CD4-positive, alpha-beta T cell treated with Interferon alpha-2 for 1 hour (primary cell): ENCODE measurements at regions not wholly inside any gene's neighbourhood (a gene's known extent, or its start where the extent isn't known, plus 50 kb on each side); places are given as distances from the start of the nearest gene placed in this dataset.
"Not testable (repeated sequence)": the region's sequence is repeated elsewhere in the genome, so short reads cannot be mapped to it uniquely, and the experiment has no call there.

ENCODE experiments used
- DNase-seq, 2 donors: peaks; one replicate each; pipeline ENCODE4 v3.0.0-alpha.2; 2020 to 2022

DNA sequence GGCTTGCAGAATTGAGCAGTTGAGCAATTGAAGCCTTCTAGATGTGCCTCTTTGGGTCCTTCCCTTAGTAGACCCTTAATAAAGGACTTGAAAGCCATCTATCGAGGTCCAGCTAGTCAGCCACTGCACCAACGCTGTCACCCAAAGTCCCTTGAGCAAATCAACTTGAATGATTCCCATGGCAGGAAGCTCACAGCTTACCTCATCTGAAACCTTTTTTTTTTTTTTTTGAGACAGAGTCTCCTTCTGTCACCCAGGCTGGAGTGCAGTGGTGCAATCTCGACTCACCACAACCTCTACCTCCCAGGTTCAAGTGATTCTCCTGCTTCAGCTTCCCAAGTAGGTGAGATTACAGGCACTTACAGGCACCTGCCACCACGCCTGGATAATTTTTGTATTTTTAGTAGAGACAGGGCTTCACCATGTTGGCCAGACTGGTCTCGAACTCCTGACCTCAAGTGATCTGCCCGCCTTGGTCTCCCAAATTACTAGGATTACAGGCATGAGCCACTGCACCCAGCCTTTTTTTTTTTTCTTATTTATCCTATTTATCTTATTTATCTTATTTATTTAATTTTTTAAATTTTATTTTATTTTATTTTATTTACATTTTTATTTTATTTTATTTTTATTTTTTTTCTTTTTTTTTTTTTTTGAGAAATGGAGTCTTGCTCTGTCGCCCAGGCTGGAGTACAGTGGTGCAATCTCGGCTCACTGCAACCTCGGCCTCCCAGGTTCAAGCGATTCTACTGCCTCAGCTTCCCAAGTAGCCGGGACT, 143.8 kb downstream of the NUFIP1 start:
- DNase-seq = not testable (repeated sequence)

DNA sequence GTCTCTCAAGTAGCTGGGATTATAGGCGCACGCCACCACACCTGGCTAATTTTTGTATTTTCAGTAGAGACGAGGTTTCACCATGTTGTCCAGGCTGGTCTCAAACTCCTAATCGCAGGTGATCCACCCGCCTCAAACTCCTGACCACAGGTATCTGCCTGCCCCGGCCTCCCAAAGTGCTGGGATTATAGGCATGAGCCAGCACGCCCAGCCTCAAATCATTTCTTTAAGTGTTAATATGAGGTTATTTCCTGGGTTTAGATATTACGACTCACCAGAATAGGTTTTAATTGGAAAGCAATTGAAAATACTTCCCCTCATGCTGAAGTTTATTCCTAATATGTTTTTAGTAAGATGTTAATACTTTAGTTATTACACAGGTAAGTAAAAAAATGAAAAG, 144.5 kb downstream of the NUFIP1 start:
- DNase-seq = no peak

DNA sequence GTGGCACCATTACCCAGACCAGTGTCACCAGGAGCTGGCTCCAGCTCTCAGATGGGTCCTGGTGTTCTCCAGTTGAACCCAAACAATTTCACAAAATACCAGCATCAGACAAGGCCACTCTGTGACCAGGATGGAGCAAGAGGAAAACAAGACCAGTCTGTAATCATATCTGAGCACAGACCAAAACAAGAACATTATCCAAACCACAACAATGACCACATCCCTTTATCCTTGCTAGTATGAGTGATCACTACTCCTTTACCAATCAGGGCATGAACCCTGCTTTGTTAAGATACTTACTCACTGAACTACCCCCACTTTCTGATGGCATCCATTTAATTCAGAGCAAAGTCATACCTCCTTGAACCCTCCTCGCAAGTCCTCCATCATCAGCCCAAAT, 145.9 kb downstream of the NUFIP1 start:
- DNase-seq = no peak

DNA sequence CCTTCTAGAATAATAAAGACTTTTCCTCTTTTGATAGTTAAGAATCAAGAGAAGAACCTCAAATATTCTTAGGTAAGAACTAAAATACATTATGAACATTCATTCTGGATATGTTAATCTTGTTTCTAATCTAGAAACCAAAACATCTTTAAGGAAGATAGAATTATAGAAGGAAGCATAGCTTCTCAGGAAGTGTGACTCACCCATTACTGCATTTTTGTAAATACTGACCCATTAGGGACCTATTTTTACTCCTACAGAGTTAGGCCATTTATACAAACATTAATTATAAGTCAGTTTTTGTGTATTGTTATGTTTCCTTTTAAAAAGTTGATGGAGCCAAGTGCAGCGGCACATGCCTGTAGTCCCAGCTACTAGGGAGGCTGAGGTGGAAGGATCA, 147.1 kb downstream of the NUFIP1 start:
- DNase-seq = no peak

DNA sequence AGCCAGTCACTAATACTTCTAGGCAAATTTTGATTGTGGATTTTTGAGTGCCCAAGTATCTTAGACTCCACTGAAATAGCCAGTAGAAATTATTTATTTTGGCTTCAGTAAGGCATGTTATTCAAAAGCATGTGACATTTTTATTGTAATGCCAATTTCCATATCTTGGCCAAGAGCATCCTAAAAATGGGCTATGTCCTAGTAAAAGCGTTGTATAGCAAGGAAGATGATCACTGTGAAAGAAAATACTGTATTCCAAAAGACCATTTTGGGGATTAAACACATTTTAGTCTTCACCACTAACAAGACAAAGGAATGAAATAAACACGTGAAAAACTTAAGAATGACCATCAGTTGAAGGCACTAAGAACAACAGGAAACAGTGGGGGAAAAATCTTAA, 149.1 kb downstream of the NUFIP1 start:
- DNase-seq = no peak

GRCh38 chr13:44837250-44837649, 152.0 kb downstream of the NUFIP1 start:
- DNase-seq = no peak

- DNase-seq = no peak
These were observed 154.9 kb downstream of the NUFIP1 start for GRCh38 chr13:44834404-44834803.

DNA sequence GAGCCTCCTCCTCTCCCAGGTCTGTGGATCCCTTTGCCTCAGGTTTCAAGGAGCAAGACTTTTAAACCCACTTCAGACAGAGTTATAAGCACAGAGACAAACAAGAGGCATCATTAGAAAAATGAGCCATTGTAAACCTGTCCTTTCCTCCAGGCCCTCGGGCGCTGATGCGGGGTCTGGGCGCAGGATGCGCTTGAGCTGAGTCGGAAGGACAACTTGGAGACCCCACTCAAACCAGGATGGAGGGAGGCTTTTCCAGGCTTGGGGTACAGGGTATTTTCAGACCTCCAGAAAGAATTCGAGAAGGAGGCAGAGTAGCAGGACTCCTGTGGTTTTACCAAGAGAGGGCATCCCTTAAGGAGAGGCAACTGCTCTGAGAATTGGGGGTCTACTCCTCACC, 155.6 kb downstream of the NUFIP1 start:
- no peak for DNase-seq

GRCh38 chr13:44833139-44833538, 156.1 kb downstream of the NUFIP1 start:
- no peak for DNase-seq

- DNase-seq = no peak
These were observed 162.5 kb downstream of the NUFIP1 start for GRCh38 chr13:44826591-44827350.

DNA sequence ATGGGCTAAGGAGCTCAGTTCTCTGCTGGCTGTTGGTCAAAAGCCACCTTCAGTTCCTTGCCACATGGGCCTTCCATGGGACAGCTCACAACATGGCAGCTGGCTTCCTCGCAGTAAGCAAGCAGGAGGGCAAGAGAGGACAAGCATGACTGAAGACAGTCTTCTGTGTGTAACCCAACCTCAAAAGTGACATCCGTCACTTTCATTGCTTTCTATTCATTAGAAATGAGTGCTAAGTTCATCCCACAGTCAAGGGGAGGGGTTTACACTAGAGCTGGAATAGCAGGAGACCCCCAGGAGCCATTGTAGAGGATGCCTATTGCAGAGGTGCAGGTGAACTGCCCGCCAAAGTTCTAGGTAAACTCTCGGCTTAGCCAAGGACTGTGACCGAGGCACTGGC, 163.3 kb downstream of the NUFIP1 start:
- DNase-seq = no peak

- DNase-seq = not testable (repeated sequence)
These were observed 165.7 kb downstream of the NUFIP1 start for GRCh38 chr13:44823555-44823954.

DNA sequence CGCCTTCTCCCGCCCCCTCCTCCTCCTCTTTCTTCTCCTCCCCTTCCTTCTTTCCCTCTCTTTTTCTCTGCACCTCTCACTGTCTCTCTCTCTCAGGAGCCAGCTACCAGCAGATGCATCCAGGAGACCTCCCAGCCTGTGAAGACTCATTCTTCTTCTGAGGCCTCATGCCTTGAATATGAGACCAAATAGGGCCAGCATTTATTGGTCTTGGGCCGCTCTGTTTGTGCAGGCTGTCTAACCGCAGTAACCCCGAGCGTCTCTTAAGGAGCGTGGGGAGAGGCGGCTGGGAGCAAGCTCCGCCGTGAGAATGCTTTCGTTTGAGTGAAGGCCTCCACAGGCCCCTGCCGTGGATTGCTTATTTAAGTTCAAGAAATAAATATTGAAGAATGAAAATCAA, 167.0 kb downstream of the NUFIP1 start:
- DNase-seq = no peak

GRCh38 chr13:44819772-44820171, 169.5 kb downstream of the NUFIP1 start:
- DNase-seq = no peak

GRCh38 chr13:44819245-44819644, 170.0 kb downstream of the NUFIP1 start:
- no peak for DNase-seq

DNA sequence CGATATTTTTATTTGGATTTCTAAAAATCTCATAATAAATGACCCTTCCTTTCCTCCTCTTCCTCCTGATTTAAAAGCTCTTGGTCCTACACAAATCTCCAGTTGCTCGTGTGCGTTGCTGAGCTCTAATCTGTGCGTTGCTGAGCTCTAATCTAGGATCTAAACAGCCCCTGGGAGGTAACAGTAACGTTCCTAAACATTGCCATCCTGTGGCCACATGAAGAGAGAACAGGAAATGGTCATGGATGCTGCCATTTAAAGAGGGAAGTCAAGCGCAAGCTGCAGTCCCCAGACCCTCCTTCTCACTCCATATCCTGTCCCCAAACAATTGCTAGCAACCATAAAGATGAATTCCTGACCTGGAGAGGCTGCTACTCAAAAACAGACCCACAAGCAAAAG, 170.8 kb downstream of the NUFIP1 start:
- DNase-seq = no peak

DNA sequence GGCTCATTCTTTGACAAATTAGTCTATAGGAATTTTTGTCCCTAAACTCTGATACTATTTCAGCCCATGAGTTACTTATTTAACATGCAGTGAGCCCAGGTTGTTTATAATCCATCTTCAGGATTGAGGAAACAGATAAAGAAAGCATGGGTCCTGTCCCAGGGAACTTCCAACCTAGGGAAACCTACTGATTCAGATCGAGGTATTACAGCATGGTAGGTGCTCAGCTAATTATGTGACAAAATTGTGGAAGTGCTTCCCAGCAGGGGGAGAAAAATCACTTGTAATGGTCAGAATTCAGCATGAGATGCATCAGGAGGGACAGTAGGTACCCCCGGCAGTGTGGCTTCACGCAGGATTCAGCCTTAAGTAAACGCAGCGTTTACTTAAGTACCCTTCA, 171.3 kb downstream of the NUFIP1 start:
- DNase-seq = no peak

DNA sequence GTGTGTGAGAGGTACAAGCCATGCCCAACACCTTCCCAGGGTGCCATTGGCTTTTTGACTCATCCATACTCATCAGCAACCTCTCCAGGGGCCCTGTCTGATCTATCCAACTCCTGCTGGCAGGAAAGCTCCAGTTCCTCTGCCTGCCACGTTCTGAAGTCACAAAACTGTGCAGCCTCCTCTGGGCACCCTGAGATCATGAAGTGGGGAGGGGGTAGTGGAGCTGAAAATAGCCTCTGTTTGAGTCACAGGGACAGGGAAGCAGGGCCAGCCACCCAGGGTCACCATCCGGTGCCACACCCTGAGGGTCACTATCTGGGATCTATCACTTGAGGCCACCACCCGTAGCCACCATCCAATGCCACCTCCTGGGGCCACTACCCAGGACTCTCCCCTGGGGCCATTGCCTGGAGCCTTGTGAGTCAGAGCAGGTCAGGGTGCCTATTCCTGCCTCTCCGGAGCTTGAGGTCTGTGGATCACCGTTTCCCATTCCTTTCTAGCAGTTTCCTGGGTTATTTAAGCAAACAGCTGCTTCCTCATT, 172.1 kb downstream of the NUFIP1 start:
- no peak for DNase-seq

DNA sequence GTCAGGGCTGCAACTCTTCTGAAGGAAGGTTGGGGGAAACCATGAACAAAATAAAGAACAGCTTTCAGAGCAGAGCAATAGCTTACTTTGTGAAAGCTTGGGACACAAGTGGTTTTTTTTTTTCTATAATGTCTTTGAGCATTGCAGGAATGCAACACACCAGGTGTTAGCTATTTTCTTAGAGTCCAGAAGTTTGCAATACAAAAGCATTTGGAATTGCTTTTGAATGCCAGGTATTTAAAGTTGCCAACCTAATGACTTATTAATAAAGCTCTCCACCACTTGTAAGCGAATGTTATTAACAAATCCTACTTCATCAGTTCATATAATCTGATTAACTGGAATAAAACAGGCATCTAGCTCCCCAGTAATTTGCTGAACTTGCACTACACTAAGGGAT, 172.6 kb downstream of the NUFIP1 start:
- no peak for DNase-seq

- no peak for DNase-seq
These were observed 173.6 kb downstream of the NUFIP1 start for GRCh38 chr13:44815623-44816022.

- no peak for DNase-seq
These were observed 174.4 kb downstream of the NUFIP1 start for GRCh38 chr13:44814836-44815235.

DNA sequence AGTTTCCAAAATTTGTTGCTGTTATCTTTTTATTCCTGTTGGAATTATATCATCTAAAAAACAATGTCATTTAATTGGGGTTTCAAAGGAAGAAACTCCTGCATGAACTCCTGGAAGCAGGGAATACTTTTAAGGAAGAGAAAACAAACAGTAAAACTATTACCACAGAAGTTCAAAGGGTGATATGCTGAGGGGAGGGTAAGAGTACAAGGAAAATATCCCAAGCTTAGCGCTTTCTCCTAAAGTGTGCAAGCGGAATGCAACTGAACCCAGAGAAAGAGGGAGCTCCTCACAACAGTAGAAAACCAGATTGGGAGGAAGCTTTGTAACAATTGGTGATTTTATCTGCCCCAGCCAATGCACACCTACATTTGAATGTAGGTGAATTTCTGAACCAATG, 175.1 kb downstream of the NUFIP1 start:
- DNase-seq = no peak

DNA sequence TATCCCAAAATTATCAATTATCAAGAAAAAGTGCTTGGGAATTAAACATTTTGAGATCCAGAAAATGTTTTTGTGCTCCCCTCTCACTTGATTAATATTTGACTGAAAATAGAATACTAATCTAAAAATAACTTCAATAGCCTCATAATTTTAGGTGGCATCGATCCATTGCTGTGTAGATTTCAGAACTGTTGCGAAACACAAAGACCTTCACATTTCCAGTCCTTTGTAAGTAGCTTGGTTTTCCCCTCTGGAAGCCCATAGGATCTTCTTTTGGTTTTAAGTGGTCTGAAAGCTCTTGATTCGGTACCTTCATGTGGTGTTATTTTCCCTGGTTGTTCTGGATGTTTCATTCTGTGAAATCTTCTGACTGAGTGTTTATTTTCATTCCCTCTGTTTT, 176.5 kb downstream of the NUFIP1 start:
- no peak for DNase-seq
